HCT116 (cell line): ENCODE measurements at regions not wholly inside any gene's neighbourhood (a gene's known extent, or its start where the extent isn't known, plus 50 kb on each side); places are given as distances from the start of the nearest gene placed in this dataset.
"Not testable (repeated sequence)": the region's sequence is repeated elsewhere in the genome, so short reads cannot be mapped to it uniquely, and the experiment has no call there.

Source experiments
- ATF3 ChIP-seq: IDR thresholded peaks from 2 replicates; pipeline ENCODE4 v1.6.1; 2012
- CTCF ChIP-seq, 3 experiments: fragments of 200-600 bp in 1 of 3; sonication (generic) in 1 of 3; IDR thresholded peaks in 2 of 3; conservative IDR thresholded peaks in 1 of 3; 2 replicates each; pipeline ENCODE4 v1.5.1; 2012 to 2017; ENCODE audit warnings: low read depth in 2 of 3, low read length in 2 of 3, antibody characterized with exemption in 1 of 3, borderline replicate concordance in 1 of 3, control low read depth in 1 of 3, mild to moderate bottlenecking in 1 of 3, mixed read lengths in 1 of 3, mixed run types in 1 of 3, moderate library complexity in 1 of 3; ENCODE audit not compliant: insufficient read depth in 1 of 3
- EGR1 ChIP-seq: IDR thresholded peaks from 2 replicates; pipeline ENCODE4 v1.6.1; 2012; ENCODE audit warnings: low read depth
- ELF1 ChIP-seq: IDR thresholded peaks from 2 replicates; pipeline ENCODE4 v1.6.1; 2012; ENCODE audit warnings: low read depth, borderline replicate concordance
- JUND ChIP-seq: IDR thresholded peaks from 2 replicates; pipeline ENCODE4 v1.6.1; 2012
- POLR2A ChIP-seq: IDR thresholded peaks from 2 replicates; pipeline ENCODE4 v1.7.0; 2011; ENCODE audit warnings: borderline replicate concordance; ENCODE audit not compliant: insufficient read depth, insufficient read length; ENCODE audit errors: extremely low read depth
- POLR2AphosphoS5 ChIP-seq: IDR thresholded peaks from 2 replicates; pipeline ENCODE4 v1.6.1; 2011; ENCODE audit warnings: mild to moderate bottlenecking, low read depth, low read length, moderate library complexity
- SP1 ChIP-seq: IDR thresholded peaks from 2 replicates; pipeline ENCODE4 v1.6.1; 2012; ENCODE audit warnings: low read depth
- SRF ChIP-seq: IDR thresholded peaks from 2 replicates; pipeline ENCODE4 v1.6.1; 2012; ENCODE audit warnings: low read depth
- YY1 ChIP-seq: IDR thresholded peaks from 2 replicates; pipeline ENCODE4 v1.6.1; 2011; ENCODE audit warnings: low read length, low read depth, moderate library complexity, mild to moderate bottlenecking; ENCODE audit not compliant: insufficient replicate concordance; ENCODE audit errors: extremely low read depth
- ZNF274 ChIP-seq: fragments of 200-500 bp; sonication (Bioruptor generic); IDR thresholded peaks from 2 replicates; pipeline ENCODE4 v1.6.1; 2014; ENCODE audit warnings: mild to moderate bottlenecking, low read depth, low read length, inconsistent platforms
- TF ChIP-seq, protein P1 (sequence below): IDR thresholded peaks from 2 replicates; pipeline ENCODE4 v1.6.1; 2011; ENCODE audit warnings: mild to moderate bottlenecking, low read length, moderate library complexity; ENCODE audit not compliant: insufficient replicate concordance; ENCODE audit errors: extremely low read depth

DNA sequence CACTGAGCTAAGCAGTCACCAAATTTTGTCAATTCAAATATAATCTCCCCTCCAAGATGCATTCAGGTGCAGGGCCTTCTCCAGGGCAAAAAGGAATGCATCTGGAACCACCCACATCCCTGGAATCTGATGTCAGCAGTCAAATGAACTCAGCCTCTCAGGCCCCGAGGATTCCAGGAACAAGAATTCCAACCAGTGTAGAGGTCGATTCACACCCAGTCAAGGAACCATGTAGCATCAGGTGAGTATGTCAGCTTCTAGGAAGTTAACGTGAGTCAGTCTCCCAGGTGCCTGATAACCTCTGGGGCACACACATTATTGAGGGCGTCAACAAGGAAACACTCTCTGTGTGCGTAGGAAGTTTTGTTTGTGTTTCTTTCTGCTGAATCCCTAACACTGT lies 122.2 kb upstream of the VOPP1 start:
- not testable (repeated sequence) for TF ChIP-seq YY1; CTCF (IDR thresholded peaks at IDR 0.05 in 2 of 3, conservative IDR thresholded peaks at IDR 0.05 in 1 of 3; ENCODE audit: borderline replicate concordance in 1 of 3, insufficient read depth in 1 of 3, low read depth in 2 of 3, low read length in 2 of 3); ZNF274; ELF1; POLR2AphosphoS5; SRF; POLR2A; EGR1; ATF3; SP1; JUND
- TF ChIP-seq, protein P1, sequence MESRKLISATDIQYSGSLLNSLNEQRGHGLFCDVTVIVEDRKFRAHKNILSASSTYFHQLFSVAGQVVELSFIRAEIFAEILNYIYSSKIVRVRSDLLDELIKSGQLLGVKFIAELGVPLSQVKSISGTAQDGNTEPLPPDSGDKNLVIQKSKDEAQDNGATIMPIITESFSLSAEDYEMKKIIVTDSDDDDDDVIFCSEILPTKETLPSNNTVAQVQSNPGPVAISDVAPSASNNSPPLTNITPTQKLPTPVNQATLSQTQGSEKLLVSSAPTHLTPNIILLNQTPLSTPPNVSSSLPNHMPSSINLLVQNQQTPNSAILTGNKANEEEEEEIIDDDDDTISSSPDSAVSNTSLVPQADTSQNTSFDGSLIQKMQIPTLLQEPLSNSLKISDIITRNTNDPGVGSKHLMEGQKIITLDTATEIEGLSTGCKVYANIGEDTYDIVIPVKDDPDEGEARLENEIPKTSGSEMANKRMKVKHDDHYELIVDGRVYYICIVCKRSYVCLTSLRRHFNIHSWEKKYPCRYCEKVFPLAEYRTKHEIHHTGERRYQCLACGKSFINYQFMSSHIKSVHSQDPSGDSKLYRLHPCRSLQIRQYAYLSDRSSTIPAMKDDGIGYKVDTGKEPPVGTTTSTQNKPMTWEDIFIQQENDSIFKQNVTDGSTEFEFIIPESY: not testable (repeated sequence)
